ENCODE measurements at regions not wholly inside any gene's neighbourhood (a gene's known extent, or its start where the extent isn't known, plus 50 kb on each side); places are given as distances from the start of the nearest gene placed in this dataset.

DNA sequence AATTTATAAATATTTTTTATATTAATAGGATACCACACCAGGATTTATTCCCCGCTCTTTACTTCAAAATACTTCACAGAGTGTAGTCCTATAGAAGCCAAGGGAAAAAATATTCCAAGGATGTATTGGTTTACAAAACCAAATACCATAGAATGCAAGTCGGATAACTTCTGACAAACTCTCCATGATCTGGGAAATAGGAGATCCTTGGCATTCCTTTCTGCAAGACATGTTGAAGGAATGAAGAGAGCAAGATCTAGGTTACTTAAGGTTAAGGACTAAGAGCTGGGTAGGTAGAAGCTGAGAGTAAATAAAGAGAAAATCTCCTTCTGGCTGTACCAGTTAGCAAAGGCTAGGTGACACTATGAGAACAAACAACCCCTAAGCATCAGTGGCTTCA is 141.2 kb downstream of the LRATD1 start (continued):
- TF ChIP-seq, protein P1, sequence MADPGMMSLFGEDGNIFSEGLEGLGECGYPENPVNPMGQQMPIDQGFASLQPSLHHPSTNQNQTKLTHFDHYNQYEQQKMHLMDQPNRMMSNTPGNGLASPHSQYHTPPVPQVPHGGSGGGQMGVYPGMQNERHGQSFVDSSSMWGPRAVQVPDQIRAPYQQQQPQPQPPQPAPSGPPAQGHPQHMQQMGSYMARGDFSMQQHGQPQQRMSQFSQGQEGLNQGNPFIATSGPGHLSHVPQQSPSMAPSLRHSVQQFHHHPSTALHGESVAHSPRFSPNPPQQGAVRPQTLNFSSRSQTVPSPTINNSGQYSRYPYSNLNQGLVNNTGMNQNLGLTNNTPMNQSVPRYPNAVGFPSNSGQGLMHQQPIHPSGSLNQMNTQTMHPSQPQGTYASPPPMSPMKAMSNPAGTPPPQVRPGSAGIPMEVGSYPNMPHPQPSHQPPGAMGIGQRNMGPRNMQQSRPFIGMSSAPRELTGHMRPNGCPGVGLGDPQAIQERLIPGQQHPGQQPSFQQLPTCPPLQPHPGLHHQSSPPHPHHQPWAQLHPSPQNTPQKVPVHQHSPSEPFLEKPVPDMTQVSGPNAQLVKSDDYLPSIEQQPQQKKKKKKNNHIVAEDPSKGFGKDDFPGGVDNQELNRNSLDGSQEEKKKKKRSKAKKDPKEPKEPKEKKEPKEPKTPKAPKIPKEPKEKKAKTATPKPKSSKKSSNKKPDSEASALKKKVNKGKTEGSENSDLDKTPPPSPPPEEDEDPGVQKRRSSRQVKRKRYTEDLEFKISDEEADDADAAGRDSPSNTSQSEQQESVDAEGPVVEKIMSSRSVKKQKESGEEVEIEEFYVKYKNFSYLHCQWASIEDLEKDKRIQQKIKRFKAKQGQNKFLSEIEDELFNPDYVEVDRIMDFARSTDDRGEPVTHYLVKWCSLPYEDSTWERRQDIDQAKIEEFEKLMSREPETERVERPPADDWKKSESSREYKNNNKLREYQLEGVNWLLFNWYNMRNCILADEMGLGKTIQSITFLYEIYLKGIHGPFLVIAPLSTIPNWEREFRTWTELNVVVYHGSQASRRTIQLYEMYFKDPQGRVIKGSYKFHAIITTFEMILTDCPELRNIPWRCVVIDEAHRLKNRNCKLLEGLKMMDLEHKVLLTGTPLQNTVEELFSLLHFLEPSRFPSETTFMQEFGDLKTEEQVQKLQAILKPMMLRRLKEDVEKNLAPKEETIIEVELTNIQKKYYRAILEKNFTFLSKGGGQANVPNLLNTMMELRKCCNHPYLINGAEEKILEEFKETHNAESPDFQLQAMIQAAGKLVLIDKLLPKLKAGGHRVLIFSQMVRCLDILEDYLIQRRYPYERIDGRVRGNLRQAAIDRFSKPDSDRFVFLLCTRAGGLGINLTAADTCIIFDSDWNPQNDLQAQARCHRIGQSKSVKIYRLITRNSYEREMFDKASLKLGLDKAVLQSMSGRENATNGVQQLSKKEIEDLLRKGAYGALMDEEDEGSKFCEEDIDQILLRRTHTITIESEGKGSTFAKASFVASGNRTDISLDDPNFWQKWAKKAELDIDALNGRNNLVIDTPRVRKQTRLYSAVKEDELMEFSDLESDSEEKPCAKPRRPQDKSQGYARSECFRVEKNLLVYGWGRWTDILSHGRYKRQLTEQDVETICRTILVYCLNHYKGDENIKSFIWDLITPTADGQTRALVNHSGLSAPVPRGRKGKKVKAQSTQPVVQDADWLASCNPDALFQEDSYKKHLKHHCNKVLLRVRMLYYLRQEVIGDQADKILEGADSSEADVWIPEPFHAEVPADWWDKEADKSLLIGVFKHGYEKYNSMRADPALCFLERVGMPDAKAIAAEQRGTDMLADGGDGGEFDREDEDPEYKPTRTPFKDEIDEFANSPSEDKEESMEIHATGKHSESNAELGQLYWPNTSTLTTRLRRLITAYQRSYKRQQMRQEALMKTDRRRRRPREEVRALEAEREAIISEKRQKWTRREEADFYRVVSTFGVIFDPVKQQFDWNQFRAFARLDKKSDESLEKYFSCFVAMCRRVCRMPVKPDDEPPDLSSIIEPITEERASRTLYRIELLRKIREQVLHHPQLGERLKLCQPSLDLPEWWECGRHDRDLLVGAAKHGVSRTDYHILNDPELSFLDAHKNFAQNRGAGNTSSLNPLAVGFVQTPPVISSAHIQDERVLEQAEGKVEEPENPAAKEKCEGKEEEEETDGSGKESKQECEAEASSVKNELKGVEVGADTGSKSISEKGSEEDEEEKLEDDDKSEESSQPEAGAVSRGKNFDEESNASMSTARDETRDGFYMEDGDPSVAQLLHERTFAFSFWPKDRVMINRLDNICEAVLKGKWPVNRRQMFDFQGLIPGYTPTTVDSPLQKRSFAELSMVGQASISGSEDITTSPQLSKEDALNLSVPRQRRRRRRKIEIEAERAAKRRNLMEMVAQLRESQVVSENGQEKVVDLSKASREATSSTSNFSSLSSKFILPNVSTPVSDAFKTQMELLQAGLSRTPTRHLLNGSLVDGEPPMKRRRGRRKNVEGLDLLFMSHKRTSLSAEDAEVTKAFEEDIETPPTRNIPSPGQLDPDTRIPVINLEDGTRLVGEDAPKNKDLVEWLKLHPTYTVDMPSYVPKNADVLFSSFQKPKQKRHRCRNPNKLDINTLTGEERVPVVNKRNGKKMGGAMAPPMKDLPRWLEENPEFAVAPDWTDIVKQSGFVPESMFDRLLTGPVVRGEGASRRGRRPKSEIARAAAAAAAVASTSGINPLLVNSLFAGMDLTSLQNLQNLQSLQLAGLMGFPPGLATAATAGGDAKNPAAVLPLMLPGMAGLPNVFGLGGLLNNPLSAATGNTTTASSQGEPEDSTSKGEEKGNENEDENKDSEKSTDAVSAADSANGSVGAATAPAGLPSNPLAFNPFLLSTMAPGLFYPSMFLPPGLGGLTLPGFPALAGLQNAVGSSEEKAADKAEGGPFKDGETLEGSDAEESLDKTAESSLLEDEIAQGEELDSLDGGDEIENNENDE (IDR thresholded peaks at IDR 0.05; ENCODE audit: insufficient replicate concordance, low read length): no peak
- TF ChIP-seq TEAD4 (IDR thresholded peaks at IDR 0.05; ENCODE audit: low read depth, low read length): no peak
